ENCODE measurements at regions not wholly inside any gene's neighbourhood (a gene's known extent, or its start where the extent isn't known, plus 50 kb on each side); places are given as distances from the start of the nearest gene placed in this dataset.

DNA sequence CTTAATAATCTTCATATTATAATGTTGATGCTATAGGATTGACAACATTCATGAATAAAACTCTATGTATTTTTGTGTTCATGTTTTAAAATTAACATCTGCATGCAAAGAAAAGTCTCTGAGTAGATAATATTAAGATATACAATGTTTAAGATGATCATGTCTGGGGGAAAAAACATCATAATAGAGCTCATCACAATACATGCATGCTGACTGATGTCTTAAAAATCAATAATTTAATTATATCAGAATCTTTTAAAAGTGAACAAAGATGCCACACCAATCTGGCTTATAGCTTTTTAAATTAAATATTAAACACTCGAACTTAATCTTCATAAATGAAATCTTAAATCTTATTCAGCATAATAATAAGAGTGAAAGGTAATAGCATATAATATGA lies 933.9 kb upstream of the MIR17HG start:
- DNase-seq (ENCODE audit: low spot score in 2 of 2): no peak
- Histone ChIP-seq H3K4me1 (no peaks in the 10 kb centered on the region), H3K4me3 (no peak overlapping the region), H3K27me3 (no peaks in the 10 kb centered on the region), H3K36me3 (no peaks in the 10 kb centered on the region), H3K27ac (no peak overlapping the region), H3K9me3 (no peaks in the 10 kb centered on the region)
- intact Hi-C loops (cut with DNase I; ENCODE audit: low total_unique reads): no loop called here
- TF ChIP-seq, protein P1, sequence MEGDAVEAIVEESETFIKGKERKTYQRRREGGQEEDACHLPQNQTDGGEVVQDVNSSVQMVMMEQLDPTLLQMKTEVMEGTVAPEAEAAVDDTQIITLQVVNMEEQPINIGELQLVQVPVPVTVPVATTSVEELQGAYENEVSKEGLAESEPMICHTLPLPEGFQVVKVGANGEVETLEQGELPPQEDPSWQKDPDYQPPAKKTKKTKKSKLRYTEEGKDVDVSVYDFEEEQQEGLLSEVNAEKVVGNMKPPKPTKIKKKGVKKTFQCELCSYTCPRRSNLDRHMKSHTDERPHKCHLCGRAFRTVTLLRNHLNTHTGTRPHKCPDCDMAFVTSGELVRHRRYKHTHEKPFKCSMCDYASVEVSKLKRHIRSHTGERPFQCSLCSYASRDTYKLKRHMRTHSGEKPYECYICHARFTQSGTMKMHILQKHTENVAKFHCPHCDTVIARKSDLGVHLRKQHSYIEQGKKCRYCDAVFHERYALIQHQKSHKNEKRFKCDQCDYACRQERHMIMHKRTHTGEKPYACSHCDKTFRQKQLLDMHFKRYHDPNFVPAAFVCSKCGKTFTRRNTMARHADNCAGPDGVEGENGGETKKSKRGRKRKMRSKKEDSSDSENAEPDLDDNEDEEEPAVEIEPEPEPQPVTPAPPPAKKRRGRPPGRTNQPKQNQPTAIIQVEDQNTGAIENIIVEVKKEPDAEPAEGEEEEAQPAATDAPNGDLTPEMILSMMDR (IDR thresholded peaks at IDR 0.05): no peak
- TF ChIP-seq POLR2AphosphoS5 (IDR thresholded peaks at IDR 0.05) (no peak), POLR2A (IDR thresholded peaks at IDR 0.05) (no peak)

DNA sequence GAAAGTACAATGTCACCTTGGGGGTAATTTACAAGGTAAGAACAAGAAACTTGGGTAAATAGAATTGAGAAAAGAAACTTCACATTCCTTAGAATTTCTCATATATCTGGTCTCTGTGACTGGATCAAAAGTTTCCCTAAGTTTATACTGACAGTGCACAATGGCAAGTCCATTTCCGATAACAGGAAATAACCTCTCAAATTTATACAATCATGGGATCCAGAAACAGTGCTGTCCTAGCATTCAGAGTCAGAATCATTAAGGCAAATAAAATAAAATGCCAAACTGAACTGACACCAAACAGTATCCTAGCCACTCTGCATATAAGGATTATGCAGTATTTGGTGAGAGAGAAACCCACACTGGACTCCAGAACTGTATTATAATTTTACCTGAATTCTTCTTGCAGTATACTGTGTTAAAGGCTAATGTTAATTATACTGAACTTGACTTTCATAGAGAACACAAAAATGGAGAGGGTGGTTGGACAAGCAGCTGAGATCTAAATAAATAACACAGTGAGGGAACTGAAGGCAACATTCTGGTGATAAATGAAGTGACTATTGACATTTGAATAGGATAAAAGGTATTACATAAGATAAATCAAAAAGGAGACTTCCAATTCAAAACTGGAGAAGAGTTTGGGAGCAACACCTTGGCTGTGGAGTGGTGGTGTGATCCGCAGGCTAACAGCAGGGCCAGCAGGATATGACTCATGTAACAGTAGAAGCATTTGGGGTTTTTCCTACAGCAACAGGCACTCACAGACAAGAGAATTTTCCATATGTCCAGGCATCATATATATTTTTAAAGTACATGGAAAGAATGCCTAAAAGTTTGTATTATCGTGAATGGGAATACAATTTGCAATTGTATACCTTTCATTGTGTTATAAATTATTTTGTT lies 932.5 kb upstream of the MIR17HG start:
- no peak overlapping the region for H3K27ac ChIP-seq
- TF ChIP-seq POLR2AphosphoS5 (IDR thresholded peaks at IDR 0.05): no peak
- no peak for TF ChIP-seq POLR2A (IDR thresholded peaks at IDR 0.05)
- TF ChIP-seq, protein P1 (IDR thresholded peaks at IDR 0.05): no peak
- no peaks in the 10 kb centered on the region for H3K4me1 ChIP-seq
- no peak overlapping the region for H3K4me3 ChIP-seq
- no peaks in the 10 kb centered on the region for H3K27me3 ChIP-seq
- no peak for DNase-seq (ENCODE audit: low spot score in 2 of 2)
- no peaks in the 10 kb centered on the region for H3K36me3 ChIP-seq
- intact Hi-C loops (cut with DNase I; ENCODE audit: low total_unique reads): no loop called here
- no peaks in the 10 kb centered on the region for H3K9me3 ChIP-seq

DNA sequence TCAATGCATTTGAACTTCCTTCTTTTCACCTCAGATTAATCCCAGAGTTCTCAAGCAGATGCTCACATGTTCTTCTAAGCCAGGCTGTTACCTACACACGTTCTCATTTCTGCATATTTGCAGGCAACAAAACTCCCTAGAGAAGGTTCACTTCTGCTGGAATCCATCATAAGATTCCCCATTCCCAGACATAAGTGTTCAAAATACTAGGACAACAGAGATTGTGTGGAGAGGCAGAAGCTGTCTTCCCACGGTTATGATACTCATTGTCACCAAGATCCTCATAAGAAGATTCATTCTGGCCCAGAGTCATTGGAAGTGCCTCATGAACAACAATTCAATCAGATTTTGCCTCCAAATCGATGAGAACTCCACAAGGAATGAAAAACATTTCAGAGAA lies 931.6 kb upstream of the MIR17HG start:
- Histone ChIP-seq H3K9me3 (no peaks in the 10 kb centered on the region), H3K36me3 (no peaks in the 10 kb centered on the region), H3K4me3 (no peak overlapping the region), H3K4me1 (no peaks in the 10 kb centered on the region), H3K27ac (no peak overlapping the region), H3K27me3 (no peaks in the 10 kb centered on the region)
- intact Hi-C loops (cut with DNase I; ENCODE audit: low total_unique reads): no loop called here
- TF ChIP-seq POLR2AphosphoS5 (IDR thresholded peaks at IDR 0.05) (no peak), POLR2A (IDR thresholded peaks at IDR 0.05) (no peak)
- TF ChIP-seq, protein P1 (IDR thresholded peaks at IDR 0.05): no peak
- DNase-seq (ENCODE audit: low spot score in 2 of 2): no peak

DNA sequence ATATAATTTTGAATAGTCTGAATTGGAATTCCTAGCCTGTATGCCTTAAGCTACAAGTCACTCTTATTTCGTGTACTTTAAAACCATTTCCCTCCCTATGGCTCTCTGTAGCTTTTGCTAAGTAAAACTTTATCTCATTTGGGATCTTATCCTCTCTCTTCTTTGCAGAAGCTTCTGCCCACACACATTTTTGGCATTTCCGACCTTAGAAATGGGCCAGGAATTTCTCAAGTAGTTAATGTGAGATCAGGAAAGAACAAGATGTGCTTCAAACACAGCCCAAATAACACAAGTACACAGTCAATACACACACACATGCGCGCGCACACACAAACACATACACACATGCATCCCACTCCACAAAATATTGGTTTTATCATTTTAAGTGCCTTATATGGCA lies 931.0 kb upstream of the MIR17HG start:
- Histone ChIP-seq H3K27me3 (no peaks in the 10 kb centered on the region), H3K27ac (no peak overlapping the region), H3K36me3 (no peaks in the 10 kb centered on the region), H3K4me1 (no peaks in the 10 kb centered on the region), H3K4me3 (no peak overlapping the region), H3K9me3 (no peaks in the 10 kb centered on the region)
- TF ChIP-seq POLR2A (IDR thresholded peaks at IDR 0.05) (no peak), POLR2AphosphoS5 (IDR thresholded peaks at IDR 0.05) (no peak)
- TF ChIP-seq, protein P1 (IDR thresholded peaks at IDR 0.05): no peak
- intact Hi-C loops (cut with DNase I; ENCODE audit: low total_unique reads): no loop called here
- DNase-seq (ENCODE audit: low spot score in 2 of 2): peak in 1 of 2 donors; percentile 22

DNA sequence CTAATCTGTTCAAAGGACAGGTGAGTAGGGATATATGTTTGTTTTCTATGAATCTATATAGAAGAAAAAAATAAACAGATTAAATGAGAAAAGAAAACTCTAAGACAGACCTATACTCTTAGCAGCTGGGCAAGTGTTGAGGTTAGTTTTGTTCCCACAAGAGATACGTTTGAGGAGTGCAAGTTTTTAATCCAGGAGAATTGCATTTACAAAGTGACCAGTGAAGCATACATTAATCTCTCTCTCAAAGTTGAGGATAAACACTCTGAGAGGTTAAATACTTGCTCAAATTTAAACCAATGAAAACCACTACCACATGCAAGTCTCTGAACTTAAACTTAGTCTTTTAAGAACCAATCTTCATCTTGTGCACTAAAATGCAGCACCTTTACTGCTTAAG lies 930.5 kb upstream of the MIR17HG start:
- TF ChIP-seq, protein P1 (IDR thresholded peaks at IDR 0.05): no peak
- TF ChIP-seq POLR2AphosphoS5 (IDR thresholded peaks at IDR 0.05) (no peak), POLR2A (IDR thresholded peaks at IDR 0.05) (no peak)
- no peaks in the 10 kb centered on the region for H3K9me3 ChIP-seq
- no peak overlapping the region for H3K4me3 ChIP-seq
- H3K27me3 ChIP-seq: no peaks in the 10 kb centered on the region
- intact Hi-C loops (cut with DNase I; ENCODE audit: low total_unique reads): no loop called here
- no peaks in the 10 kb centered on the region for H3K36me3 ChIP-seq
- no peak for DNase-seq (ENCODE audit: low spot score in 2 of 2)
- H3K4me1 ChIP-seq: no peaks in the 10 kb centered on the region
- no peak overlapping the region for H3K27ac ChIP-seq
